Hindlimb muscle (tissue), 1 donor: ENCODE measurements at regions not wholly inside any gene's neighbourhood (a gene's known extent, or its start where the extent isn't known, plus 50 kb on each side); places are given as distances from the start of the nearest gene placed in this dataset.

Experiments used
- DNase-seq: peaks from one replicate; pipeline ENCODE4 v3.0.0-alpha.2; 2013

- no peak for DNase-seq
These were observed 138.1 kb upstream of the ZNF236 start for GRCh38 chr18:76684265-76684664.

- DNase-seq = no peak
These were observed 142.4 kb upstream of the ZNF236 start for GRCh38 chr18:76679945-76680344.

DNA sequence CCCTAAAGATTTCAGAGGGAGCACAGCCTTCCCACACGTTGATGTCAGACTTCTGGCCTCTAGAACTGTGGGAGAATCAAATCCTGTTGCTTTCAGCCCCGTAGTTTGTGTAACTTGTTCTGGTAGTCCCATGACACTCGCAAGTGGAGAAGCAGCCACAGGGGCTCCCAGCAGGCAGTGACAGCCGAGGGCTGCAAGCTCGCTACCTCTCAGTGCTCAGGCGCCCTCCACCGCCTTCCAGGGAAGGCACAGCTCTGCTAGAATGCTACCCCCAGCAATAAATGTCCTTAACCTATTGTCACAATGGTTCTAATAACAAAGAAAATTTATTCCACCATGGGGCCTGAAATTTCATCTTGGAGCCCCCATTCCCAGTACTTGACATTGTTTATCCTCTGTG lies 143.1 kb upstream of the ZNF236 start:
- DNase-seq = no peak

DNA sequence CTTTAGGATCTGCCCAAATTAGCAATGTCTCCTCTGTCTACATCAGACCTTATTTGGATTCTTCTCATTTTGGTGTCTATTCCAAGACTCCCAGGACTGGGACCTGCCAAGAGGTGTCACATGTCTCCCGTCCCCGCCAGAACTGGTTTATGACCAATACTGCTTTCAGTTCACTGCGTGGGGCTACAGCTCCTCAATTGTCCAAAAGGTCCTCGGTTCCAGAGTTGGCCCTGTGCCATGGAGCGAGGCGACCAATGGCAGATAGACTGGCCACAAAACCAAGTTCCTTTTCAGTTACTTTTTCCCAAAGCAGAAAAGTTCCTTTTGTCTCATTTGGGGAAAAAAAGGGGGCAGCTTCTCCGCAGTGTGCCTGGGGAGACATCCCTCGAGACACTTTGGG lies 144.1 kb upstream of the ZNF236 start:
- DNase-seq = no peak

- no peak for DNase-seq
These were observed 147.8 kb upstream of the ZNF236 start for GRCh38 chr18:76674596-76674995.

- no peak for DNase-seq
These were observed 148.8 kb upstream of the ZNF236 start for GRCh38 chr18:76673281-76674185.

DNA sequence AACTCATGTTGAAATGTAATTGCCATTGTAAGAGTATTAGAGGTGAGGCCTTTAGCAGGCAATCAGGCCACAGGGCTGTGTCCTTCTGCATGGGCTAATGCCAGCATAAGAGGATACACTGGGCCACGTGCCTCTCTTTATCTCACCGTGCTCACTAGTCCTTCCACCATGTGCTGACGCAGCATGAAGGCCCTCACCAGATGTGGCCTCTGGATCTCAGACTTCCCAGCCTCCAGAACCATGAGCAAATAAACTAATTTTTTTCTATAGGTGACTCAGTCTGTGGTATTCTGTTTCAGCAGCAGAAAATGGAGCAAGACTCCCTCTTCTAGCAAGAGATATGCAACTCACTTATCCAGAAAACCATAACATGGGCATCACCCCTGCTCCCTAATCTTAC lies 149.7 kb upstream of the ZNF236 start:
- DNase-seq = no peak

GRCh38 chr18:76670564-76671288 lies 151.6 kb upstream of the ZNF236 start:
- DNase-seq = peak; percentile 82

DNA sequence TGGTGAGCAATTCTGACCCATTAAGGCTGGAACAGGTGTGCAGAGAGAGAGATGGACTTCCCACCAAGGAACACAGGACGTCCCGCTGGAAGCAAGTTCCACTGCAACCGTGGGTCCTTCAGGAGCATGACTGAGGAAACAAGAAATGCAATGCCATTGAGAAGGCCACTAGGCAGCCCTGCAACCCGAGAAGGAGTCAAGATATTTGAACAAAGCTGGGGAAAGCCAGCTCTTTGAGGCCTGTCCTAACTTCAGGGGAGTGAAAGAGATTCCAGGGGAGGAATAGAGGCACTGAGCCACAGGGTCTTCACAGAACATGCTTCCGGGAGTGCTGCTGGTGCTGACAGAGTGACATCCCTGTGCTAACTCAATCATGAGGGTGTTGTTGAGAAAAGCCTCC lies 153.8 kb upstream of the ZNF236 start:
- no peak for DNase-seq

DNA sequence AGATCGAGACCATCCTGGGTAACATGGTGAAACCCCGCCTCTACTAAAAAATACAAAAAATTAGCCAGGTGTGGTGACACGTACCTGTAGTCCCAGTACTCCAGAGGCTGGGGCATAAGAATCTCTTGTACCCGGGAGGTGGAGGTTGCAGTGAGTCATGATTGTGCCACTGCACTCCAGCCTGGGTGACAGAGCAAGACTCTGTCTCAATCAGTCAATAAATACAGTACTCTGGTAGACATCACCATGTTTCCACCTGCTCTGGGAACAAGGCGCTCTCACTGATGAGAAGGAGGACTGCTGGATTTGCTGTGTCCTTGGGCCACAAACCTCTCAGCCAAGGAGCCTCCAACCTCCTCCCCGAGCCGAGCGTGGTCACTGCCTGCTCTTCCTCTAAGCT lies 154.2 kb upstream of the ZNF236 start:
- DNase-seq = no peak

- no peak for DNase-seq
These were observed 154.8 kb upstream of the ZNF236 start for GRCh38 chr18:76667603-76668002.

DNA sequence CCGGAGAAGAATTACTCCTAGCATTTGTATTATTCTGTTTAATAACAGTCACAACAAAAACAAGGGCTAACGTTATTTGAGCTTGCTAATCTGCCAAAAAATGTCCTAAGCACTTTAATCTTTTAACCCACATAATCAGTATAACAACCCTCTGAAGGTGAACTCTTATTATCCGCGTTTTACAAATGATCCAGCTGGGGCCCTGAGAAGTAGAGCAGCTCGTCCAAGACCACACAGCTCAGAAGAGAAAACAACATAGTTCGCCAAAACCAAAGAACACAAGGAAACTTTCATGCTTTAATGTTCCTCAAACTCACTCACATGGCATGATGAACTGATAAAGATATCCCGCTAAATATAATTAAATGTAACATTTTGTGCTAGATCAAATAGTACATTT lies 159.7 kb upstream of the ZNF236 start:
- no peak for DNase-seq

DNA sequence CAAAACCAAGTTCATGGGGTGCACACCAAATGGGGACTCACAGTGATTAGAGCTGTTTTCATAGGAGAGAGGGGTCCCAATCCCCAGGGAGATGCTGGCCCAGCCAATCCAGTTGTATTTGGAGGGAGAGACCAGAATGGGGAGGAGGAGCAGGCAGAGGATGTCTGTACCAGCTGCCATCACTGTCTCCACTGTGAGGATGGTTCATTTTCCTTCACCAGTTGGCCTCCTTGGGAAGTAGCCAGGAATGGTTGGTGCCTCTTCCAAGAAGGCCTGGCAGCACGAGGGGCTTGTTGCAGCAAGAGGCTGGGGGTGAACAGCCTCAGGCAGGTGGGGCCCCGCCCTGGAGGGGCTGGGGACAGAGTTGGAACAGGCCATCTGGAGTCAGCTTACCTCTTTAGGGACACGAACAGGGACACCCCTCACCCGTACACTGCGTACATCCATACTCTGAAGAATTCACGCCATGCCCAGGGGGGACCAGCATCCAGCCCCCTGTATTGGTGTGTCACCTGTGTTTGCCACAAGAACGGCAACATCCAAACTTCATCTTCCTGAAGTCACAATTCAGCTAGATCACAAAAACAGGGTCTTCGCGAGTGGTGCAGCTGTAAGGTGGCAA lies 161.7 kb upstream of the ZNF236 start:
- DNase-seq = no peak

DNA sequence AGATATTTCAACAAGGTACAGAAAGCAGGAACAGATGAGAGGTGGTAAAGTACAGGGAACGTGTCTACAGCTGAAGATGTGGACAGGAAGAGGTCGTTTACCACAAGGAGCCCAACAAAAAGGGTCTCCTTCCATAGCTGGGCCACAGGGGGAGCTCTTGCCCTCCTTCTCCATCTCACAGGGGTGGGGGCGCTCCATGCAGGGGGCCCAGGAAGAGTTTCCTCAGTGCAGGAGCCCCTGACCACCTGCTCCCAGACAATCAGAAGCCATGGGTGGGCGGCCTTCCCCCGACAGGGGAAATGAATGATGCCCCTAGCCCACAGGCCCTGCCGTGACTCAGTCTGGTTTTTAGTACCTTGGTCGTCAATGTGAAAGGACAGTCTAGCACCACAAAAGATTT lies 163.6 kb upstream of the ZNF516 start:
- DNase-seq = no peak

GRCh38 chr18:76657911-76658470 lies 162.9 kb upstream of the ZNF516 start:
- DNase-seq = no peak

- peak; percentile 37 for DNase-seq
These were observed 162.1 kb upstream of the ZNF516 start for GRCh38 chr18:76656925-76657827.

DNA sequence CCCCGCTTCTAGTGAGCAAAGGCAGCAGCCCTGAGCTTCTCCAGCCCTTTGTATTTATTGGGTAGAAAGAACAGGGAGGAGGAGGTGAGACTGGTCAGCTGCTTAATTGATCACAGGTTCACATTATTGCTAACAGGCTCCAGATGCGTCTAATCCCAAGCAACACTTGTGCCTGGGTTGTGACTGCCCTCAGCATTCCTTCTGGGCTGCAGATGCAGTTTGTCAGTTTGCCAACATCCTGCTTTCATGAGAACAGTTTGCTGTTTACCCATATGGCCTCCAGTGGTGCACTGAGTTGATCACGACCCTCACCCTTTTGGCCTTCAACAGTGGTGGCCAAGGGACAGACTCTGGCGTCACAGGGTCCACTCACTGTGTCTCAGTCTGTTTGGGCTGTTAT lies 159.5 kb upstream of the ZNF516 start:
- DNase-seq = no peak

DNA sequence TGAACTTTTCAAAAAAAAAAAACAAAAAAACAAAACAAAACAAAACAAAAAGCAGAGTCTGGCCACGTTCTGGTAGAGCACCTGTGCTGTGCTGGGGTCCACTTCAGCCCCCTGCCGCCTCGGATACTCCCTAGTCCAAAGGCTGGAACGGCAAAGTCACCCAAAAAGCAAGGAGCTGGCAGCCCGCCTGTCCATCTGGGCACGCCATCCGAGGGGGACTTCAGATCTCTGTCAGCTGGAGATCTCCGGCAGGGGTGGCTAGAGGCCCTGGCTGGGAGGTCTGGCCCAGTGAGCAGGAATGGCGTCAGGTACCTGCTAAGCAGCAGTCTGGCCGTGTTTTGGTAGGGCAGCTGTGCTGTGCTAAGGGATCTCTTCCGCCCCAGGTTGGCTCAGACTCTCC lies 152.3 kb upstream of the ZNF516 start:
- no peak for DNase-seq

DNA sequence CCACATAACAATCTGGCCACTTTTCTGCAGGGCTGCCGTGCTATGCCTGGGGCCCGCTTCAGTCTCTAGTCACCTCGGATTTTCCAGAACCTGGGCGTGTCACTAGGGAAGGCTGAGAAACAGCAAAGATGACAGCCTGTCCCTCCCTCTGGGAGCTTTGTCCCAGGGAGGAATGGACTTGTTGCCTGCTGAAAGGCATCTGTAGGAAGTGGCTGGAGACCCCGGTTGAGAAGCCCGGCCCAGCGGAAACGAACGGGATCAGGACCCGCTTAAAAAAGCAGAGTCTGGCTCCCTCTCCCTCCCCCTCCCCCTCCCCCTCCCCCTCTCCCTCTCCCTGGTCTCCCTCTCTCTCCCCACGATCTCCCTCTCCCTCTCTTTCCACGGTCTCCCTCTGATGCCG lies 149.5 kb upstream of the ZNF516 start:
- no peak for DNase-seq

- no peak for DNase-seq
These were observed 149.0 kb upstream of the ZNF516 start for GRCh38 chr18:76643996-76644395.

DNA sequence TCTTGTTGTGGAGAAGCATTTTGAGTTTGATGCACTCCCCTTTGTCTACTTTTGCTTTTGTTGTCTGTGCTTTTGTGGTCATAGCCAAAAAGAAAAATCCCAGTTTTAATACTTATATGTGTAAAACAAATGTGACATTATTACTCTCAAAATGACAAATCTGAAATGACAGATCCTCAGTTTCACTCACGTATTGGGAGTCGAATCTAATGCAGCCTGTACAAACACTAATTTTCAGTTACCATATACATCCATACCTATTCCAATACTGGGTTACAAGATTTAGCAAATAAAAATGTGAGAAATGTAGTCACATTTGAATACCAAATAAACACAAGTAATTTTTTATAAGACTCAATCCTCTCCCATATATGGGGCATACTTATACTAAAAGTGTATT lies 148.2 kb upstream of the ZNF516 start:
- DNase-seq = no peak

DNA sequence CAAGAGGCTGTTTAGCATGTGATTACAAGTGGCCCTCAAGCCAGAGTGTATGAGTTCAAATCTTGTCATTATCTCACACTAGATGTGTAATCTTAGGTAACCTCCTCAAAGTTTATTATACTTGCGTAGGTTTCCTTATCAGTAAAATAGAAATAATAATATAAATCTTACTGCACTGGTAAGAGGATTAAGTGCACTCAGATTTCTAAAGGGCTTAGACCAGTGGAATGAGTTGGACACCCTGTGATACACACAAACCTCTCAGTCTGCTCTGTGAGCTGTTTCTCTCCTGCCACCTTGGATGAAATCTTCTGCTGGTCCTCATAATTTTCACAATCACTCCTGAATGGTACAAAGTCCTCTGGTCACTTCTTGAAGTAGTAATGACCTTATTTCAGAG lies 145.4 kb upstream of the ZNF516 start:
- no peak for DNase-seq
